GM18519 (cell line): ENCODE measurements at regions not wholly inside any gene's neighbourhood (a gene's known extent, or its start where the extent isn't known, plus 50 kb on each side); places are given as distances from the start of the nearest gene placed in this dataset.
"Not testable (repeated sequence)": the region's sequence is repeated elsewhere in the genome, so short reads cannot be mapped to it uniquely, and the experiment has no call there.

Experiments
- ATAC-seq: cut with Tn5 transposase; IDR thresholded peaks from one replicate; pipeline ENCODE4 v1.9.1; 2021; ENCODE audit warnings: mild to moderate bottlenecking, moderate library complexity; ENCODE audit not compliant: unreplicated experiment, low FRiP score

- ATAC-seq: no peak
These were observed 230.8 kb downstream of the ABCC12 start for GRCh38 chr16:47924950-47925349.

GRCh38 chr16:47921535-47921934, 234.3 kb downstream of the ABCC12 start:
- ATAC-seq: no peak

GRCh38 chr16:47920709-47921108, 235.1 kb downstream of the ABCC12 start:
- no peak for ATAC-seq

GRCh38 chr16:47917118-47917517, 238.7 kb downstream of the ABCC12 start:
- ATAC-seq: no peak

GRCh38 chr16:47916266-47916665, 239.5 kb downstream of the ABCC12 start:
- ATAC-seq: no peak

- ATAC-seq: no peak
These were observed 248.7 kb downstream of the ABCC12 start for GRCh38 chr16:47907109-47907508.

- ATAC-seq: no peak
These were observed 250.0 kb downstream of the ABCC12 start for GRCh38 chr16:47905771-47906170.

GRCh38 chr16:47904691-47905090, 251.1 kb downstream of the ABCC12 start:
- ATAC-seq: no peak

- ATAC-seq: no peak
These were observed 252.3 kb downstream of the ABCC12 start for GRCh38 chr16:47903470-47903869.

GRCh38 chr16:47897105-47897504, 258.7 kb downstream of the ABCC12 start:
- ATAC-seq: not testable (repeated sequence)

- no peak for ATAC-seq
These were observed 260.6 kb downstream of the ABCC12 start for GRCh38 chr16:47895146-47895545.

- ATAC-seq: no peak
These were observed 262.8 kb downstream of the ABCC12 start for GRCh38 chr16:47892999-47893398.

GRCh38 chr16:47888734-47889133, 267.1 kb downstream of the ABCC12 start:
- ATAC-seq: no peak

GRCh38 chr16:47888142-47888541, 267.7 kb downstream of the ABCC12 start:
- no peak for ATAC-seq

- no peak for ATAC-seq
These were observed 268.3 kb downstream of the ABCC12 start for GRCh38 chr16:47887496-47887895.

GRCh38 chr16:47886631-47887415, 269.0 kb downstream of the ABCC12 start:
- ATAC-seq: no peak

- ATAC-seq: no peak
These were observed 269.7 kb downstream of the ABCC12 start for GRCh38 chr16:47886139-47886538.

- ATAC-seq: no peak
These were observed 270.3 kb downstream of the ABCC12 start for GRCh38 chr16:47885489-47885888.

- no peak for ATAC-seq
These were observed 271.6 kb downstream of the ABCC12 start for GRCh38 chr16:47884116-47884725.

- ATAC-seq: no peak
These were observed 274.2 kb downstream of the ABCC12 start for GRCh38 chr16:47881574-47881973.

GRCh38 chr16:47880653-47881052, 275.1 kb downstream of the ABCC12 start:
- no peak for ATAC-seq

- no peak for ATAC-seq
These were observed 278.6 kb downstream of the ABCC12 start for GRCh38 chr16:47877166-47877565.
